ENCODE measurements at regions not wholly inside any gene's neighbourhood (a gene's known extent, or its start where the extent isn't known, plus 50 kb on each side); places are given as distances from the start of the nearest gene placed in this dataset.
"Not testable (repeated sequence)": the region's sequence is repeated elsewhere in the genome, so short reads cannot be mapped to it uniquely, and the experiment has no call there.

DNA sequence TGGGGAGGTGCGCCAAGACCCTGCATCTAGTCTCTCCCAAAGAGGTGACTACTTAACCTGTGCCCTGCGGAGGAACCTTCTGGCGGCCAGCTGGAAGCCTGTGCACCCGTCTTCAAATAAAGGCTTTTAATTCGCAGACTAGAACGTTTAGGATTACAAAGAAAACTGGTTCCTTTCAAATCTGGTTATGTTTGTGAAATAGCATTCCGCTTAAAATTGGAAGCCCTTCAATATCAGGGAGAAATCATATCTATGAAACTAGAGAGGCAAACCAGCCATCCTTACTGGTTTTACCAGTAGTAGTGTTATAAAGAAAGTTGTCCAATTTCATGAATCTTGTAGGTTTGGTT lies 250.8 kb downstream of the FAM72C start:
- no peak overlapping the region for H3K27ac ChIP-seq (ENCODE audit: low read depth in 1 of 2, low read length in 1 of 2)

DNA sequence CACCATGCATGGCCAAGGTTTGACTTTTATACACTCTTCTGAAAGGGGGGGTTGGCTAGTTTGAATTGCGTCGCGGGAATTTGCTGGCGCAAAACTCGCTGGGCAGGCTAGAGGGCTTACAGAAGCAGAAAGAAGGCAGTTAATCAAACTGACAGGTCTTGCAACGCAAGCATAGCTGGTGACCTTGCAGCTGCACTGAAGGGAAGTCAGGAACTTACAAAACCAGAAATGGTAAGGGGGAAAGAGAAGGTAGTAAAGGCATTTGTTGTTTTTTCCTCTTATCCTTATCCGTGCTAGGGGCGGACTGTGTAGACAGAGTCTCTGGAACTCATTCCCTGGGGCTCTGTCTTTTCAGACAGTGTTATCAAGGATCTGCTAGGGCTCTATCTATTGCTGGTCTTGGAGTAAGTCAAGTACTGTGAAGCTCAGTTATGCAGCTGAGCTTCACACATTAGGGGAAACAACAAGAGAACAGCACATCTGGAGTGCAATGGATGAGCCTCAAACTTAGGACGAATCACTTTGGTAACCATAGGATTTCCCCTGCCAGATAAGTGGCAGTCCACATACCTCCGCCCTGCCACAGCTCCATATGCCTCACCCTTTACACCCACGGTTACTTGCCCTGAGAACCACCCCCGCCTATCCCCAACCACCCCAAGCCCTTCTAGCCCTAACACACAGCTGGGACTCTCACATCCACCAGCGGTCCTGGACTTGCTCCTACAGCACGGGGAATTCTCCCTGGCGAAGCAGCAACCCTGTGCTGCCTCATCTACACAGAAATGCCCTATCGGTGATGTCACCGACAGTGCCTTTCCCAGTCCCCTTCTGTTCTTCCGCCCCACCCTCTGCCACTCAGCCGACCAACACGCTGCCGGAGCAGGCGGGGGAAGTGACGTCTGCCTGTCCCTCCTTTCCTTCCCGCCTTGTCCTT lies 251.4 kb downstream of the FAM72C start:
- Histone ChIP-seq H3K4me1 (ENCODE audit: control insufficient read depth in 2 of 2, insufficient read depth in 2 of 2, low read length in 2 of 2) (no peaks in the 10 kb centered on the region), H3K4me3 (ENCODE audit: low read length in 2 of 2) (peak overlapping the region in 1 of 2 donors; percentile 27), H3K27ac (ENCODE audit: low read depth in 1 of 2, low read length in 1 of 2) (no peak overlapping the region), H3K27me3 (ENCODE audit: control insufficient read depth in 2 of 2, insufficient read depth in 1 of 2, low read length in 1 of 2) (peaks cover 0 to 2% of the 10 kb centered on the region in 2 donors), H3K9me3 (ENCODE audit: control insufficient read depth in 2 of 2, insufficient read depth in 1 of 2, low read length in 1 of 2) (no peaks in the 10 kb centered on the region), H3K36me3 (ENCODE audit: control insufficient read depth in 2 of 2, insufficient read depth in 2 of 2, low read length in 1 of 2) (no peaks in the 10 kb centered on the region)
- DNase-seq (ENCODE audit: low read depth in 6 of 9, low spot score in 9 of 9): peak in 1 of 9 donors; percentile 48
- 17% methylated on average over 24 of the region's 24 CpGs for WGBS

More for the DNA sequence above, 250.8 kb downstream of the FAM72C start:
- Histone ChIP-seq H3K4me3 (ENCODE audit: low read length in 2 of 2) (no peak overlapping the region), H3K36me3 (ENCODE audit: control insufficient read depth in 2 of 2, insufficient read depth in 2 of 2, low read length in 1 of 2) (no peaks in the 10 kb centered on the region), H3K27me3 (ENCODE audit: control insufficient read depth in 2 of 2, insufficient read depth in 1 of 2, low read length in 1 of 2) (peaks cover 0 to 2% of the 10 kb centered on the region in 2 donors), H3K9me3 (ENCODE audit: control insufficient read depth in 2 of 2, insufficient read depth in 1 of 2, low read length in 1 of 2) (no peaks in the 10 kb centered on the region), H3K4me1 (ENCODE audit: control insufficient read depth in 2 of 2, insufficient read depth in 2 of 2, low read length in 2 of 2) (no peaks in the 10 kb centered on the region)
- WGBS: 36% methylated on average over 7 of the region's 7 CpGs
- no peak for DNase-seq (ENCODE audit: low read depth in 6 of 9, low spot score in 9 of 9)

DNA sequence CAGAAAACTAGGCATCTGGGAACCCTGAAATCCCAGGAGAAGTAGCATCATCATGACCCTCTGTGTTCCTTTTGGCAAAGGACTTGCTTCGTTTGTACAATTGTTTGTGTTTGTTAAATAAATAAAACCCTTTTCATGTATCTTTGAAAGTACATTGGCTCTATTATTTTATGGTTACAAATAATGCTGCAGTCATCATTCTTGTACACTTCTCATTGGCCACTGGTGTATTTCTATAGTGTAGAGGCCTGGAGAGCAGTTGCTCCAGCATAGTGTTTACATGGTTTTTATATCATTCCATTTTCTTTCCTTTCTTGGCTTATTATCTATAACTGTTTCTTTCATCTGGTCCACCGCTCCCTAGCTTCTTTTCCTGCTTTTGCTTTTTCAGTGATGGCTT lies 253.3 kb downstream of the FAM72C start:
- no peaks in the 10 kb centered on the region for H3K36me3 ChIP-seq (ENCODE audit: control insufficient read depth in 2 of 2, insufficient read depth in 2 of 2, low read length in 1 of 2)
- H3K27me3 ChIP-seq (ENCODE audit: control insufficient read depth in 2 of 2, insufficient read depth in 1 of 2, low read length in 1 of 2): peaks cover 0 to 2% of the 10 kb centered on the region in 2 donors
- no peak overlapping the region for H3K4me3 ChIP-seq (ENCODE audit: low read length in 2 of 2)
- H3K4me1 ChIP-seq (ENCODE audit: control insufficient read depth in 2 of 2, insufficient read depth in 2 of 2, low read length in 2 of 2): no peaks in the 10 kb centered on the region
- no peaks in the 10 kb centered on the region for H3K9me3 ChIP-seq (ENCODE audit: control insufficient read depth in 2 of 2, insufficient read depth in 1 of 2, low read length in 1 of 2)
- DNase-seq (ENCODE audit: low read depth in 6 of 9, low spot score in 9 of 9): no peak
- no peak overlapping the region for H3K27ac ChIP-seq (ENCODE audit: low read depth in 1 of 2, low read length in 1 of 2)
- 79% methylated on average over 2 of the region's 2 CpGs for WGBS

DNA sequence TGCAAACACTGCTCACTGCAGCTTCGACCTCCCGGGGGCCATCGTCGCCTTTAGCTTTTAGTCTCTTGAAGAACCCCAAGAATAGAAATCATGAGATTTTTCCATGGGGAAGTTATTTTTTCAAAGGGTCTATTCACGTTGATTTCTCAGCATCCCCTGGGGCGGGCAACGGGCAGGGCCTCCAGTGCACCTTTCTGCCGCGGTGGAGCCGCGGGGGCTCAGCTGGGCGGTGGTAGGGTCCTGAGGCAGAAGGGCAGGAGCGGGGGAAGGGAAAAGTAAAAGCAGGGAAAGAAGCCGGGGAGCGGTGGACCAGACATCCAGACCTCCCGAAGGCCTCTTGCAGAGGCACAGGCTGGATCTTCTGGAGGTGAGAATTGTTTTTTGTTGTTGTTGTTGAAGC lies 253.8 kb downstream of the FAM72C start:
- H3K27me3 ChIP-seq (ENCODE audit: control insufficient read depth in 2 of 2, insufficient read depth in 1 of 2, low read length in 1 of 2): peaks cover 0 to 2% of the 10 kb centered on the region in 2 donors
- 37% methylated on average over 16 of the region's 16 CpGs for WGBS

DNA sequence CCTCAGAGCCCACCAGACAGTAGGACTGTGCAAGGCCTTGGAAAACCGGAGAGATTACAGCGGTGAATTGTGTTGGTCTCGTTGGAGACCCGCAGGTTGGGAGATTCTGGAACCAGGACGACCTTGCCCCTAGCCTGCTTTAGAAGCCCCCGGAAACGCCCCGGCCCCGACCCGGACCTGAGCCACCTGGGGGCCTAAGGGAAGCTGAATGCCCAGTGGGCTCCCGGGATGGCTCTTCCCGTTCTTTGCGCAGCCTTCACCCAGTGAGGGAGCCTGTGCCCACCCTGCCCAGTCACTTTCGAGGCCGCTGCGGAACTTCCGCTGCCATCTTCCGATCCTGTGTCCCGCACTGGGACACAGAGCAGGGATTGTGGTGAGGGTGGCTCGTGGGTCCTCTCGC lies 254.4 kb downstream of the FAM72C start:
- Histone ChIP-seq H3K27me3 (ENCODE audit: control insufficient read depth in 2 of 2, insufficient read depth in 1 of 2, low read length in 1 of 2) (peaks cover 0 to 2% of the 10 kb centered on the region in 2 donors), H3K4me3 (ENCODE audit: low read length in 2 of 2) (no peak overlapping the region), H3K27ac (ENCODE audit: low read depth in 1 of 2, low read length in 1 of 2) (no peak overlapping the region), H3K4me1 (ENCODE audit: control insufficient read depth in 2 of 2, insufficient read depth in 2 of 2, low read length in 2 of 2) (no peaks in the 10 kb centered on the region), H3K9me3 (ENCODE audit: control insufficient read depth in 2 of 2, insufficient read depth in 1 of 2, low read length in 1 of 2) (no peaks in the 10 kb centered on the region), H3K36me3 (ENCODE audit: control insufficient read depth in 2 of 2, insufficient read depth in 2 of 2, low read length in 1 of 2) (no peaks in the 10 kb centered on the region)
- WGBS: 38% methylated on average over 21 of the region's 21 CpGs
- DNase-seq (ENCODE audit: low read depth in 6 of 9, low spot score in 9 of 9): no peak

More for the DNA sequence above, 253.8 kb downstream of the FAM72C start:
- H3K9me3 ChIP-seq (ENCODE audit: control insufficient read depth in 2 of 2, insufficient read depth in 1 of 2, low read length in 1 of 2): no peaks in the 10 kb centered on the region
- no peak overlapping the region for H3K4me3 ChIP-seq (ENCODE audit: low read length in 2 of 2)
- H3K4me1 ChIP-seq (ENCODE audit: control insufficient read depth in 2 of 2, insufficient read depth in 2 of 2, low read length in 2 of 2): no peaks in the 10 kb centered on the region
- H3K27ac ChIP-seq (ENCODE audit: low read depth in 1 of 2, low read length in 1 of 2): no peak overlapping the region
- no peak for DNase-seq (ENCODE audit: low read depth in 6 of 9, low spot score in 9 of 9)
- no peaks in the 10 kb centered on the region for H3K36me3 ChIP-seq (ENCODE audit: control insufficient read depth in 2 of 2, insufficient read depth in 2 of 2, low read length in 1 of 2)

DNA sequence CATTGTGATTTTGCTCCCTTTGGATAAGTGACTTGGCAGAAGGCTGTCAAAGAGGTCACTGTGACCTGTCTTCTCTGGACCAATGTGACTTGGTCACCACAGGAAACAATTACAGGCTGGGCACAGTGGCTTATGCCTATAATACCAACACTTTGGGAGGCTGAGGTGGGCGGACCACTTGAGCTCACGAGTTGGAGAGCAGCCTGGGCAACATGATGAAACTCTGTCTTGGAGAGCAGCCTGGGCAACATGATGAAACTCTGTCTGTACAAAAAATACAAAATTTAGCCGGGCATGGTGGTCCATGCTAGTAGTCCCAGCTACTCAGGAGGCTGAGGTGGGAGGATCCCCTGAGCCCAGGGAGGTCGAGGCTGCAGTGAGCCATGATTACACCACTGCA lies 256.9 kb downstream of the FAM72C start:
- H3K9me3 ChIP-seq (ENCODE audit: control insufficient read depth in 2 of 2, insufficient read depth in 1 of 2, low read length in 1 of 2); H3K4me1 ChIP-seq (ENCODE audit: control insufficient read depth in 2 of 2, insufficient read depth in 2 of 2, low read length in 2 of 2); DNase-seq (ENCODE audit: low read depth in 6 of 9, low spot score in 9 of 9); H3K4me3 ChIP-seq (ENCODE audit: low read length in 2 of 2); H3K36me3 ChIP-seq (ENCODE audit: control insufficient read depth in 2 of 2, insufficient read depth in 2 of 2, low read length in 1 of 2); H3K27ac ChIP-seq (ENCODE audit: low read depth in 1 of 2, low read length in 1 of 2); H3K27me3 ChIP-seq (ENCODE audit: control insufficient read depth in 2 of 2, insufficient read depth in 1 of 2, low read length in 1 of 2): not testable (repeated sequence)
- WGBS: 79% methylated on average over 4 of the region's 4 CpGs

DNA sequence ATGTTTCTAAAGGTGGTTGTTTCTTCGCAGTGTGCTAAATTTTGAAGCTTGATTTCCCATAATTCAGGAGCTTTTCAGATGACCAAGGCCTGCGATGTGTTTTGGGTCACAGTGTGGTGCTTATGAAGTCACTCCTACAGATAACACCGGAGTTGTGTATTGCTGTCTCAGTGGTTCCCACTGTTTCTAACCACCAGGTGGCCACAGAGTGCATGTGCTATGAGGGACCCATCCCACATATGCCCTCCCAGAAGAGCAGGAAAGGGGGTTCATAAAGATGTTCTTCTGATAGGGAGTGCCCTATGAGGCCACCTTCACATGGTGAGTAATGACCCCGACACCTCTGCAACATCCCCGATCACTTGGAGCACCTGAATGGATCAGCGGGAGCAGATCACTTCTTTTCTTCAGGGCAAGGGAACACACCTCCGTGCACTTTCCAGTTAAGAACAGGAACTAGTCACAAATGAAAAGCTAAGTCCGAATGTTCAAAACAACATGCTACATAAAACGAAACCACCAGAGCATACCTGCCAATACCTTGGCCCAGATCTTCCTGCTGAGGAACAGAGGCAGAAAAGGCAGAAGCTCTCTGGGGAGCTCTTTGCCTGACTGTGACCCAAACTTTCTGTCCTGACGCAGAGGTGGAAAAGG lies 262.1 kb downstream of the FAM72C start:
- not testable (repeated sequence) for H3K27ac ChIP-seq (ENCODE audit: low read depth in 1 of 2, low read length in 1 of 2); H3K27me3 ChIP-seq (ENCODE audit: control insufficient read depth in 2 of 2, insufficient read depth in 1 of 2, low read length in 1 of 2); H3K36me3 ChIP-seq (ENCODE audit: control insufficient read depth in 2 of 2, insufficient read depth in 2 of 2, low read length in 1 of 2); H3K9me3 ChIP-seq (ENCODE audit: control insufficient read depth in 2 of 2, insufficient read depth in 1 of 2, low read length in 1 of 2); H3K4me3 ChIP-seq (ENCODE audit: low read length in 2 of 2); H3K4me1 ChIP-seq (ENCODE audit: control insufficient read depth in 2 of 2, insufficient read depth in 2 of 2, low read length in 2 of 2)
- 43% methylated on average over 10 of the region's 10 CpGs for WGBS
- peak in 1 of 9 donors; percentile 13 for DNase-seq (ENCODE audit: low read depth in 6 of 9, low spot score in 9 of 9)

DNA sequence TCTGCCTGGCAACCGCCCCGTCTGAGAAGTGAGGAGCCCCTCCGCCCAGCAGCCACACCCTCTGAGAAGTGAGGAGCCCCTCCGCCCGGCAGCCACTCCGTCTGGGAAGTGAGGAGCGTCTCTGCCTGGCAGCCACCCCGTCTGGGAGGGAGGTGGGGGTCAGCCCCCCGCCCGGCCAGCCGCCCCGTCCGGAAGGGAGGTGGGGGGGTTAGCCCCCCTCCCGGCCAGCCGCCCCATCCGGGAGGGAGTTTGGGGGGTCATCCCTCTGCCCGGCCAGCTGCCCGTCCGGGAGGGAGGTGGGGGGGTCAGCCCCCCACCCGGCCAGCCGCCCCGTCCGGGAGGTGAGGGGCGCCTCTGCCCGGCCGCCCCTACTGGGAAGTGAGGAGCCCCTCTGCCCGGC lies 269.0 kb downstream of the FAM72C start:
- H3K36me3 ChIP-seq (ENCODE audit: control insufficient read depth in 2 of 2, insufficient read depth in 2 of 2, low read length in 1 of 2); DNase-seq (ENCODE audit: low read depth in 6 of 9, low spot score in 9 of 9); H3K27ac ChIP-seq (ENCODE audit: low read depth in 1 of 2, low read length in 1 of 2); H3K4me1 ChIP-seq (ENCODE audit: control insufficient read depth in 2 of 2, insufficient read depth in 2 of 2, low read length in 2 of 2); H3K4me3 ChIP-seq (ENCODE audit: low read length in 2 of 2); H3K9me3 ChIP-seq (ENCODE audit: control insufficient read depth in 2 of 2, insufficient read depth in 1 of 2, low read length in 1 of 2): not testable (repeated sequence)
- 95% methylated on average over 21 of the region's 27 CpGs for WGBS
- H3K27me3 ChIP-seq (ENCODE audit: control insufficient read depth in 2 of 2, insufficient read depth in 1 of 2, low read length in 1 of 2): peaks cover 8 to 18% of the 10 kb centered on the region in 2 donors

DNA sequence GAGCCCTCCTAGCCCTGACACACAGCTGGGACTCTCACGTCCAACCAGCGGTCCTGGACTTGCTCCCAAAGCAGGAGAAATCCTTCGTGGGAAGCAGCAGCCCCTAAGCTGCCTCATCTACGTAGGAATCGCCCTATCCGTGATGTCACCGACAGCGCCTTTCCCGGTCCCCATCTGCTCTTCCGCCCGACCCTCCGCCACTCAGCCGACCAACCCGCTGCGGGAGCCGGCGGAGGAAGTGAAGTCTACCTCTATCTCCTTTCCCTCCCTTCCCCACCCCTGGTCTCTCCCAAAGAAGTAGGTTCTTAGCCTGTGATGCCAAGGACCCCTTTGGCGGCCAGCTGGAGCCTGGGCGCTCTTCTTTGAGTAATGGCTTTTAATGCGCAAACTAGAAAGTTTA lies 272.1 kb downstream of the FAM72C start:
- DNase-seq (ENCODE audit: low read depth in 6 of 9, low spot score in 9 of 9): peak in 1 of 9 donors; percentile 5
- Histone ChIP-seq H3K4me3 (ENCODE audit: low read length in 2 of 2) (no peak overlapping the region), H3K27me3 (ENCODE audit: control insufficient read depth in 2 of 2, insufficient read depth in 1 of 2, low read length in 1 of 2) (peaks cover 8 to 21% of the 10 kb centered on the region in 2 donors)

More for the DNA sequence above, 272.1 kb downstream of the FAM72C start:
- H3K27ac ChIP-seq (ENCODE audit: low read depth in 1 of 2, low read length in 1 of 2): no peak overlapping the region
- H3K4me1 ChIP-seq (ENCODE audit: control insufficient read depth in 2 of 2, insufficient read depth in 2 of 2, low read length in 2 of 2): no peaks in the 10 kb centered on the region
- peaks cover 0 to 2% of the 10 kb centered on the region in 2 donors for H3K9me3 ChIP-seq (ENCODE audit: control insufficient read depth in 2 of 2, insufficient read depth in 1 of 2, low read length in 1 of 2)
- H3K36me3 ChIP-seq (ENCODE audit: control insufficient read depth in 2 of 2, insufficient read depth in 2 of 2, low read length in 1 of 2): no peaks in the 10 kb centered on the region
- 8% methylated on average over 20 of the region's 20 CpGs for WGBS

All from thymus (tissue), 11 donors.